Sciatic nerve (tissue), 2 donors: ENCODE measurements at regions not wholly inside any gene's neighbourhood (a gene's known extent, or its start where the extent isn't known, plus 50 kb on each side); places are given as distances from the start of the nearest gene placed in this dataset.
"Not testable (repeated sequence)": the region's sequence is repeated elsewhere in the genome, so short reads cannot be mapped to it uniquely, and the experiment has no call there.

Source experiments
- ATAC-seq: fragments of 200-7000 bp; cut with Tn5 transposase; one replicate; pipeline ENCODE4 v1.9.1; 2020; ENCODE audit warnings: mild to moderate bottlenecking, moderate library complexity
- DNase-seq: peaks from one replicate; pipeline ENCODE4 v3.0.0-alpha.2; 2020; ENCODE audit warnings: low spot score
- intact Hi-C: fragments of 100-400 bp; cut with DNase I; formaldehyde crosslinking; loops from one replicate; pipeline ENCODE4 v1.14.2; 2022
- donor health status: DM: no; HTN: no; CAD: no.
- donor health status: DM: no; HTN: no; CAD: no.

DNA sequence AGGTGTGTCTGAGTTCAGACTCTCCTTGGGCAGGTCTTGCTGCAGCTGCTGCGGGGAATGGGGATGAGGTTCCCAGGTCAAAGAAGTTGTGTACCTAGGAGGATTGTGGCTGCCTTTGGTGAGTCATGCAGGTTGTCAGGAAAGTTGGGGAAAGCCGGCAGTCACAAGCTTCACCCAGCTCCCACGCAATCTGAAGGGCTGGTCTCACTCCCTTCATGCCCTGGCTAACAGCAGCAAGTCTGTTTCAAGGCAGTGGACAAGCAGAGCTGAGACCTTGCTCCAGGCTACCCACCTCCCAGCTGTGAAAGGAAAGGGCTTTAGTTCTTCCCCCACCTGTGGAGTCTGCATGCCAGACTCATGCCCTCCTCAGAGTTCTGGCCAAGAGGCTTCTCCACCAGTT lies 287.2 kb downstream of the DTHD1 start:
- intact Hi-C loops: no loop called here
- ATAC-seq (no peak), DNase-seq (no peak)

DNA sequence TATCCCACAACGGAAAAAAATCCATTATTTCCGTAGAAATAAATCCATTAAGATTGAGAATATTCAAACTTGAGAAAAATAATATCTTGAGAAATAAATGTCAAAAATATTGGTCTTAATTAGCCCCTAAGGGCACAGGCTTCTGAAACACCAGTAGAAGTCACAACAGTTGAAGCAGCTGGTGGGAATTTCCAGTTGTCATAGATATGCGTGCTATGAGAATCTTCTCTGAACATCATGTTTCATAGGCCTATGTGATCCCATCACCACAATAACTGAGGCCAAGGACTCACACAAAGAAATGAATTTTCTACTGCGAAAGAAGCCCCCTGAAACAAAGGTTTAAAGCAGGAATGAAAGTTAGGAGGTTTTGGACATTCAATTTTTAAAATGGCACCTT lies 292.0 kb downstream of the DTHD1 start:
- no peak for ATAC-seq
- no peak for DNase-seq
- intact Hi-C loops: no loop called here

DNA sequence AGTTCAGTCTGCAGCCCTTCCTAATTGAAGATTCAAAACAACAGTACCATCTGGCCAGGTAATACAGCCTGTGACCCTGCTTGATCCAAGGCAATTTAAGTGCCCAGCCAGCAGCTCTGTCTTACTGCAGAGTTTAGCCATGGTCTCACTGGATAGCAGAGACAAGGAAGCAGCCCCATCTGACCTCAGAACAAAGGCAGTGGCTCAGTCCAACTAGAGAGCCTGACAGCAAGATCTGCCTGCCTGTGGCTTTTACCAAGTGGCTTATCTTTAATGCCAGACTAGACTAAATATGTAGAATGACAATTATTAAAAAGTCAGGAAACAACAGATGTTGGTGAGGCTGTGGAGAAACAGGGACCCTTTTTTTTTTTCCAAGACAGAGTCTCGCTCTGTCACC lies 293.4 kb downstream of the DTHD1 start:
- ATAC-seq (no peak), DNase-seq (no peak)
- intact Hi-C loops: no loop called here

DNA sequence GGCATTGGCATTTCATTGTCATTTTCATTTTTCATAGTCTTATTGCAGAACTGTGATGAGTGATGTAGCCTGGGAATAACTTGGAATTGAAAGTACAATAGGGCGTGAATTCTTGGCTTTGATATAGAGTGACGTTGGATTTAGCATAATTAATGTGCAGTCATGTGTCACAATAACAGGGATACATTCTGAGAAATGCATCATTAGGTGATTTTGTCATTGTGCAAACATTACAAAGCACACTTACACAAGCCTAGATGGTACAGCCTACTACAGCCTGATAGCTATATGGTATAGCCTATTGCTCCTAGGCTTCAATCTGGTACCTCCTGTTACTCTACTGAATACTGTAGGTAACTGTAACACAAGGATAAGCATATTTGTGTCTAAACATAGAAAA lies 300.8 kb downstream of the DTHD1 start:
- DNase-seq: no peak
- intact Hi-C loops: no loop called here
- no peak for ATAC-seq

DNA sequence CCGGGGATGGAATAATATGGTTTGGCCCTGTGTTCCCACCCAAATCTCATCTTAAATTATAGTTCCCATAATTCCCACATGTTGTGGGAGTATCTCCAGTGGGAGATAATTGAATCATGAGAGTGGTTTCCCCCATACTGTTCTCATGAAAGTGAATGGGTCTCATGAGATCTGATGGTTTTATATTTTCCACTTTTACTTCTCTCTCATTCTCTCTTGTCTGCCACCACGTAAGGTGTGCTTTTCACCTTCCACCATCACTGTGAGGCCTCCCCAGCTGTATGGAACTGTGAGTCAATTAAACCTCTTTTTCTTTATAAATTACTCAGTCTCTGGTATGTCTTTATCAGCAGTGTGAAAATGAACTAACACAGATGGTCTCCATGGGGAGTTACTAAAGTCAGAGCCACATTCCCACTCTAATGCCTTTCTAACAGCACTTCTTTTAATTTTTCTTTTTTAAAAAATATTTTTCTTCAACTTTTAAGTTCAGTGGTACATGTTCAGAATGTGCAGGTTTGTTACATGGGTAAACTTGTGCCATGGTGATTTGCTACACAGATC lies 306.6 kb downstream of the DTHD1 start:
- intact Hi-C loops: no loop called here
- DNase-seq (no peak), ATAC-seq (no peak)

DNA sequence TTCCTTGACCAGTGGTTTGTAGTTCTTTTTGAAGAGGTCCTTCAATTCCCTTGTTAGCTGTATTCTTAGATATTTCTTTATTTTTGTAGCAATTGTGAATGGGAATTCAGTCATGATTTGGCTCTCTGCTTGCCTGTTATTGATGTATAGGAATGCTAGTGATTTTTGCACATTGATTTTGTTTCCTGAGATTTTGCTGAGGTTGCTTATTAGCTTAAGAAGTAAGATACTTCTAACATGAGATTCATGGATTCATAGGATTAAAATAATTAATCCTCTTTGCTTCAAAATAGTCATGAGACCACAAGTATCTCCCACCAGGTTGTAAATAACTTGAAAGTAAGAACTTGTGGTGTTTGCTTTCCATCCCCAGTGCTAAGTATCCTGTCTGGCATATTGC lies 308.9 kb downstream of the DTHD1 start:
- no peak for ATAC-seq
- no peak for DNase-seq
- intact Hi-C loops: no loop called here

DNA sequence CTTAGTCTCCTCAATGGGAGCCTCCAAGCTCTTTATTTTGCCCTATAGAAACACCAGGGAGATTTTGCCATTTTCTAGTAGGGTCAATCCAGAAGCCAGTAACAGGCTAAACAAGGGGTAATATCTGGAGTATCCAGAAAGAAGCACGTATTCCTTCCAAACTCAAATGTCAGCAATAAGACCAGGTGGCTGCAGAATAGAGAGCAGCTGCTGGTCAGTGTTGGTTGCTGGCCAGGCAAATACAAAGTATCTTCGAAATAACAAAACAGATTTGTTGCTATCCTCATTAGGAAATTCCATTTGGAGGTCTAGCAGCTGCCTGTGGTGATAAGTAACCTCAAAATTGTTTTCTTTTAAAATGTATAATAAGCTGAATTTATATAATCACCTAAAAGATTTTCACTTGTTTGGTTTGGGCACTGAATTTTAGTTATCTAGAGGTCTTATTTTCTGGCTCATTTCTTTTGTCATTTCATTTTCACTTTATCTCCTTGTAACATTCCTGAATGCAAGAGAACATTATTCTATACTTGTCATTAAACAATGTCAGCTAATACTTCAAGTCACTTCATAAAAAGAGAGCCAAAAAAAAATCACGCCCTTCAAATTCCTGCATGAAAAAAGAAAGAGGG lies 320.6 kb downstream of the DTHD1 start:
- no peak for ATAC-seq
- DNase-seq: no peak
- intact Hi-C loops: no loop called here

DNA sequence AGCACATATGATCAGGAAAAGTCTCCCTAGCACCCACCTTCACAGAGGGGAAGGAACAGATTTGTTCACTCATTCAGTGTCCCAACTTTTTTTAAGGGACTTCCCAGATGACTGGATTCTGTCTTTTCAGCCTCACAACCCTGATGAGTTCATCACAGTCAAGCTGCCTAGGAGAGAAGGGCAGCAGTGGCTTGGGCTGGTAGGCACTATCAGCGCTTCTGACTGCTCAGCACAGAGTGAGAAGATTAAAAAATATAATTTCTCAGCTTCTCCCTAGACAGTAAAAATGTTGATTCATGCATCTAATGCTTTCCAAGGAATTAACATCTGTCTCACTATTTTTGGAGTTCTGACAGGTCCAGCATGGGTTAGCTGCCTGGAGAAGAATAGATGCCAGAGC lies 328.2 kb downstream of the DTHD1 start:
- DNase-seq: no peak
- intact Hi-C loops: no loop called here
- ATAC-seq: no peak

DNA sequence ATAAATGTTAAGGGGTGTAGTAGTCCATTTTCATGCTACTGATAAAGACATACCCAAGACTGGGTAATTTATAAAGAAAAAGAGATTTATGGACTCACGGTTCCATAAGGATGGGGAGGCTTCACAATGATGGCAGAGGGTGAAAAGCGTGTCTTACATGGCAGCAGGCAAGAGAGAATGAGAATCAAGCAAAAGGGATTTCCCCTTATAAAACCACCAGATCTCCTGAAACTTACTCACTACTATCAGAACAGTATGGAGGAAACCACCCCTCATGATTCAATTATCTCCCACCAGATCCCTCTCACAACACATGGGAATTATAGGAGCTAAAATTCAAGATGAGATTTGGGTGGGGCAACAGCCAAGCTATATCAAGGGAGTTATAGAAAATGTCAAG lies 329.2 kb downstream of the DTHD1 start:
- DNase-seq (no peak), ATAC-seq (no peak)
- intact Hi-C loops: no loop called here

DNA sequence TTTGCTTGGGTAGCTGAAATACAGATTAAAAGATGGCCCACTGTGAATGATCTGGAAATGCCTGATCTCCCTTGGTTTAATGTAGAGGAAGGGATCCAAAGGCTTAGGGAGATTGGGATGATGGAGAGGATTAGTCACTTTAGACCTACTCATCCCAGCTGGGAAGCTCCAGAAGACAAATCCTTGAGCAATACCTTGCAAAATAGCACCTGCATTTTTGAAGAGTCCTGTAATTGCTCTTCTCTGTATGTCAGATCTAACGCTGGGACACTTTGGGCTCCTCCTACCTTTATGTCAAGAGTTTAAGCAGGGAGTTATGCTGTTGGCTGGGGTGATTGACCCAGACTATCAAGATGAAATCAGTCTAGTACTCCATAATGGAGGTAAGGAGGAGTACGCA lies 331.7 kb downstream of the DTHD1 start:
- DNase-seq, ATAC-seq, intact Hi-C loops: not testable (repeated sequence)

DNA sequence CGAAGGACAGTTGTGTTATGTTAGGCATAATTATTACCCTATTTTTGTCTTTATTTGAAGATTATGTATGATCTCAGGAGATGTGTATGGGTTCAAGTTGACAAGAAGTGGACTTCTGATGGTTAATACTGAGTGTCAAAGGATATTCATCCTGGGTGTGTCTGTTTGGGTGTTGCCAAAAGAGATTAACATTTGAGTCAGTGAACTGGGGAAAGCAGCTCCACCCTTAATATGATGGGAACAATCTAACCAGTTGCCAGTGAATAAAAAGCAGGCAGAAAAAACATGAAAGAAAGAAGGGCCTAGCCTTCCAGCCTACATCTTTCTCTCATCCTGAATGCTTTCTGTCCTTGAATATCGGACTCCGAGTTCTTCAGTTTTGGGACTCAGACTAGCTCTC lies 332.6 kb downstream of the DTHD1 start:
- ATAC-seq: no peak
- intact Hi-C loops: no loop called here
- DNase-seq: no peak

DNA sequence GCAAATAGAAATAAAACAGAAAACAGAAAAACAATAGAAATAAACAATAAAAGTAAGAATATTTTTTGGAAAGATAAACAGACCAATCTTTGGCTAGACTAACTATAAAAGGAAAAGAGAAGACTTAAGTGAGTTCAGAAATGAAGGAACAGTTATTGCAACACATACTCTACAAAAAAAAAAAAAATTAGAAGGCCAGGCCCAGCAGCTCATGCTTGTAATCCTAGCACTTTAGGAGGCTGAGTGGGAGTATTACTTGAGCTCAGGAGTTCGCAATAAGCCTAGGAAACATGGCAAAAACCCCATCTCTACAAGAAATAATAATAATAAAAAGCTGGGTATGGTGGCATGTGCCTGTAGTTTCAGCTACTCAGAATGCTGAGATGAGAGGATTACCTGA lies 336.7 kb downstream of the DTHD1 start:
- DNase-seq (no peak), ATAC-seq (no peak)
- intact Hi-C loops: no loop called here

DNA sequence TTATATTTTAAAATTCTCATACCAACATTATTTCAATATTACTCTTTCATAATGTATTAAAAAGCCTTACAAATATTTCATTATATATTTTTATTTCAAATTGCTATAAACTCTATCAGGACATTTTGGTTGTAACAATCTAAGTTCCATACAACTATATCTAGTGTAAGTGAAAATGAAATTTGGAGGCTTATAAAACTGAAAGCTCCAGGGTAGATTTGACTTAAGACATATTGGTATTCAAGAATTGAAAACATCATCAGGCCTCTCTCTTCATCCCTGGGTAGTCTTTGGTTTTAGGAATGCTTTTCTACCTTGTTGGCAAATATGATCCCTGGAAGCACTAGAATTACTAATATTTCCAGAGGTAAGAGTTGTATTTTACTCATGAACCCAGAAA lies 342.6 kb downstream of the DTHD1 start:
- intact Hi-C loops: no loop called here
- ATAC-seq: no peak
- no peak for DNase-seq

DNA sequence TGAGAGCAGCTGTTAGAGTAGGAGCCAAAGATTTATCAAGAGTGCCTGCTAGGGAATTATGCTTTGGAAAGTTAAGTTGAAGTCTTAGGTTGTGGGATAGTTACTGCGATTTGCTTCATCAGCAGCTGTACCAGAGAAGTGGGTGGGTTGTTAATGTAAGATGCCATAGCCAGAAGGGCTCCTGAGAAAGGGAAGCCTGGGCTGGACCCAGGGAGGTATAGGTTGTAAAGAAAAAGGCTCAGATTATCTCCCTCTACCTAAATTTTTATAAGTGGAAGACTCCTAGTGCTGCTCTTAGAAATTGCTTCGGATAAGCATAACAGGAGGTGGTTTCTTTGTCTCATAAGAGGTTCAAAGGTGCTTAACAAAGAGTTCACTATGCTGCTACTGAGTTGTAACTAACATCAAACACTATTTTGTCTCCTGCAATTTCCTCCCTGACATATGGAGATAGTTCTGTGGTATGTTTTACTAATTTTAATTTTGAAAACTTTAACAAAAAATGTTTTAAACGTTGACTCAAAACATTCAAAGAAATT lies 356.9 kb downstream of the DTHD1 start:
- DNase-seq: no peak
- intact Hi-C loops: no loop called here
- ATAC-seq: no peak

DNA sequence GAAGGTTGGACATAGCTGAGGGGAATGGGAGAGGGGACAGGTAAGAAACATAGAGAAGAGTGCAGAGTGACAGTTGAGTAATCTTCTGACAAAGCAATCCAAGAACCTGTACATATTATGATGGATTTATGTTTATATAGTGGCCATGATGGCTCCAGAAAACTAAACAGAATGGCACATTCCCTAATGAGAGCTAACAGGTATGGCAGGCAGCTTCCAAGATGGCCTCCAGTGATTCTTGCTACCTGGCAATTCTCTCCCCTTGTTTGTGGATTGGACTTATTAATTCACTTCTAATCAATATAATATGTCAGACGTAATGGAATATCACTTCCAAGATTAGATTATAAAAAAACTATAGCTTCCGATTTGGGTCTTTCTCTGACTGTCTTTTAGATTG lies 359.5 kb downstream of the DTHD1 start:
- DNase-seq (no peak), ATAC-seq (no peak)
- intact Hi-C loops: no loop called here

DNA sequence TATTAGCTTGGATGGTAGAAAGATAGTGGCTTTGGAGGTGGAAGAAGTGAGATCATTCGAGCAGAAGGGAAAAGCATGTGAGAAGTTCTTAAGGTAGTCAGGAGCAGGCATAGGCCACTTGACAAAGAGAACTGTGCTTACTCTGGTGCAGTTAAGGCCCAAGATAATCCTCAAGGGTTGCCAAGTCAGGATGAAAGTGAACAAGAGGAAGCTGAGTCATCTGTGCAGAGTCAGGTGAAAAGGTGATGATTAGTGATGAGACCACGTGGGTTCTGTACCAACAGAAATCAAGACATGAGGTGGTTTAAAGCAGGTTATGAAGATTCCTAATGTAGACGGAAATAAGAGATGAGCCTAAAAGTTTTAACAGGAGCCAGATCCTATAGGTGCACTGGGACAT lies 369.8 kb downstream of the DTHD1 start:
- intact Hi-C loops: no loop called here
- no peak for DNase-seq
- no peak for ATAC-seq

DNA sequence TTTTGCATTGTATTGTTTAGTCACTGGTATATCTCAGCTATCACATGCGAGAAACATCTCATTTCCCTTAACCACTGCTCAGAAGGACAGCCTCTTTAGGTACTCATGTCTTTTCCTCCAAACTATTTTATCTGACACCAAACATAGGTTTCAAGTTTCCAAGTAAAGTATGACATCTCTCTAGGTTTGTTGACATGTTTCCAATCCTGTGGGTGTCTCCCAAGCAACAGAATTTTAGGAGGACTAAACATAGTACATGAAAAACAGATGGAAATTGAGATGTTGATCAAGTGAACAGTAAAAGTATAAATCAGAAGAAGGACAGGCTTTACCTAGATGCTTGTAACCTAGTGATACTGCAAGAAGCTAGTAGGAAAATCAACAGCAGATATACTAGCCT lies 371.4 kb downstream of the DTHD1 start:
- no peak for DNase-seq
- ATAC-seq: no peak
- intact Hi-C loops: no loop called here

DNA sequence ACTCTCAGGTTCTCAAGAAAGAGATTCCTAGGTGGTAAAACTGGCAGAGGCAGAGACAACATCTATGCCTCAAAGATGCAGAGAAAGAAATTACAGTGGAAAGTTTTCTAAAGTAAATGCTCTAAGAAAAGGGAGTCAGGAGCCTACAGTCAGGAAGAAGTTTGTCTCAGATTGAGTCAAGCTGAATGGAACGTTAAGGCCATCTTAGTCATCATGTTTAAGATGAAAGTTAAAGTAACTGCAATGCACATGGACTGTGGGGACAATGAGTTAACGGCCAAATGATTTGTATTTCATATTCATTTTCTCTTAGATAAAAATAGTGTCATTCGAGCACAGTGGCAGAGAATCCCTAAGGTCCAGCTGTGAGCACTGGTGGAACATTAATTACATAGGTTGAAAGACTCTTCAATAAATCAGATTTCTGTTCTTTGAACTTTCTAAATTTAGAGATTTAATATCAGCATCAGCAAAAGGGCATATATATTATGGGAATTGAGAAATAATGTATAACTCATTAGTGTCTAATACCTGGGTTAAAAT lies 384.6 kb downstream of the DTHD1 start:
- ATAC-seq (no peak), DNase-seq (no peak)
- intact Hi-C loops: no loop called here

DNA sequence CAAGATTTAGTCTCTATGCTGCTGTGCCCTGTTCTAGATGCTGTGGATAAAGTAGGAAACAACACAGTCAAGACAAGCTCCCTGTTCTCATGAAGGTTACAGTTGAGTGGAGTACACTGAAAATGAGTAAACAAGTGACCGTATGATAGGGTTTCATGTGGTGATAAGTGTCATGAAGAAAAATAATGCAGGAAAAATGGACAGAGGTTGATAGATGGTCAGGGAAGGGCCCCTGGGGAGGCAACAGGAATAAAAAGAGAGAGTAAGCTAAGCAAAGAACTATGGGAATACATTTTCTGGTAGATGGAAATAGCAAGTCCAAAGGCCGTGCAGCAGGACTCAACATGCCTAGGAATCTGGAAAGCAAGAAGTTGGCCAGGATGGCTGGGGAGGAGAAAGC lies 394.0 kb downstream of the DTHD1 start:
- DNase-seq (no peak), ATAC-seq (no peak)
- intact Hi-C loops: no loop called here

DNA sequence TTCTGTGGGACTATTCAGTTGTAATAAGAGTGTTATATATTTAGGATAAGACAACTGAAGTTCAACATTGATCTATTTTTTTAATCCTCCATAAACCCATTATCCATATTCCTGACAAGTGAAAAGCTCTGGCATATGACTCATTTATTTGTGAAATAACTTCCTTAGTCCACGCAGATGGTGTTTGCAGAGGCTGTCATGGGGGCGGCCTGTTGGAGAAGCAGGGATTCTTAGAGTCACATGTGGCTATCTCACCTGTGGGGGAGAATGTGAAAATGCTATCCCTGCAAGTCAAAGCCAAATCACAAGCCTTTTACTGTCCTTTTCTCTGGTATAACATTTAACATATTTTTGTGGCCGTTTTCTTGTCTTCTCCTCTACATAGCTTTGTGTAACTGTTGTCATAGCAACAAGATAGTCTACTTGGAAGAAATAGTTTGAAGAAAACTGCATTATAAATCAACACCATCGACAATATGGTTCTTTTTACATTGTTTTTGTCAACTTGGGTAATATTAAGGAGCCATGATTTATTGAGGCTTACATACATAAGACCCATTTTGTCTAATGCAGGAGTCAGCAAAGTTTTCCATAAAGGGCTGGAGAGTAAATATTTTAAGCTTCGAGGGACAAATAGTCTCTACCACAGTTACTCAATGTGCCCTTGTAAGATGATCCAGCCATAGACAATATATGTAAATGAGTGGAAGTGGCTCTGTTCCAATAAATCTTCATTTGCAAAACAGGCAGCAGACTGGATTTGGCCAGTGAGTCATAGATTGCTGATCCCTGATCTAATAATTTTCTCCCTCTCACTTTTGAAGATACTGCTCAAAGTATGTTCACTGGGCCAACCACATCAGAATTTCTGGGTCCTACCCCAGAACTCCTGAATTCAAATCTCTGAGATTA lies 395.0 kb downstream of the DTHD1 start:
- ATAC-seq (no peak), DNase-seq (no peak)
- intact Hi-C loops: no loop called here
